ENCODE measurements at regions not wholly inside any gene's neighbourhood (a gene's known extent, or its start where the extent isn't known, plus 50 kb on each side); places are given as distances from the start of the nearest gene placed in this dataset.

GRCh38 chr9:135225619-135226228 is 138.3 kb downstream of the OLFM1 start:
- H3K4me3 ChIP-seq: no peak overlapping the region
- DNase-seq (ENCODE audit: extremely low spot score in 2 of 2): no peak
- no peak for TF ChIP-seq CTCF (IDR thresholded peaks at IDR 0.05)
- TF ChIP-seq POLR2A (IDR thresholded peaks at IDR 0.05): no peak
- no peak for TF ChIP-seq POLR2AphosphoS5 (IDR thresholded peaks at IDR 0.05; ENCODE audit: insufficient read depth in 1 of 2, low read depth in 1 of 2)
- no peaks in the 10 kb centered on the region for H3K36me3 ChIP-seq
- no peaks in the 10 kb centered on the region for H3K9me3 ChIP-seq
- intact Hi-C loops (cut with DNase I): no loop called here
- no peak overlapping the region for H3K27ac ChIP-seq
- H3K27me3 ChIP-seq: no peaks in the 10 kb centered on the region
- H3K4me1 ChIP-seq: no peaks in the 10 kb centered on the region

- intact Hi-C loops (cut with DNase I): no loop called here
- Histone ChIP-seq H3K4me3 (no peak overlapping the region), H3K27ac (no peak overlapping the region), H3K36me3 (no peaks in the 10 kb centered on the region), H3K4me1 (no peaks in the 10 kb centered on the region), H3K27me3 (no peaks in the 10 kb centered on the region), H3K9me3 (no peaks in the 10 kb centered on the region)
- TF ChIP-seq POLR2AphosphoS5 (IDR thresholded peaks at IDR 0.05; ENCODE audit: insufficient read depth in 1 of 2, low read depth in 1 of 2) (no peak), POLR2A (IDR thresholded peaks at IDR 0.05) (no peak), CTCF (IDR thresholded peaks at IDR 0.05) (no peak)
- no peak for DNase-seq (ENCODE audit: extremely low spot score in 2 of 2)
These were observed 139.0 kb downstream of the OLFM1 start for GRCh38 chr9:135226369-135227050.

- intact Hi-C loops (cut with DNase I): no loop called here
- Histone ChIP-seq H3K4me1 (no peaks in the 10 kb centered on the region), H3K27me3 (no peaks in the 10 kb centered on the region), H3K36me3 (no peaks in the 10 kb centered on the region), H3K27ac (no peak overlapping the region), H3K4me3 (no peak overlapping the region), H3K9me3 (no peaks in the 10 kb centered on the region)
- no peak for DNase-seq (ENCODE audit: extremely low spot score in 2 of 2)
- TF ChIP-seq CTCF (IDR thresholded peaks at IDR 0.05): no peak
- TF ChIP-seq POLR2A (IDR thresholded peaks at IDR 0.05): no peak
- no peak for TF ChIP-seq POLR2AphosphoS5 (IDR thresholded peaks at IDR 0.05; ENCODE audit: insufficient read depth in 1 of 2, low read depth in 1 of 2)
These were observed 140.3 kb downstream of the OLFM1 start for GRCh38 chr9:135227641-135228251.

- Histone ChIP-seq H3K27ac (no peak overlapping the region), H3K4me1 (no peaks in the 10 kb centered on the region), H3K9me3 (no peaks in the 10 kb centered on the region), H3K36me3 (no peaks in the 10 kb centered on the region), H3K27me3 (no peaks in the 10 kb centered on the region), H3K4me3 (no peak overlapping the region)
- intact Hi-C loops (cut with DNase I): no loop called here
- TF ChIP-seq POLR2A (IDR thresholded peaks at IDR 0.05) (no peak), CTCF (IDR thresholded peaks at IDR 0.05) (no peak), POLR2AphosphoS5 (IDR thresholded peaks at IDR 0.05; ENCODE audit: insufficient read depth in 1 of 2, low read depth in 1 of 2) (no peak)
- no peak for DNase-seq (ENCODE audit: extremely low spot score in 2 of 2)
These were observed 141.0 kb downstream of the OLFM1 start for GRCh38 chr9:135228345-135228982.

Data from vagina (tissue), 2 donors.